Type B pancreatic cell (in vitro differentiated cells): ENCODE measurements at regions not wholly inside any gene's neighbourhood (a gene's known extent, or its start where the extent isn't known, plus 50 kb on each side); places are given as distances from the start of the nearest gene placed in this dataset.

Source experiments
- DNase-seq: peaks from one replicate; pipeline ENCODE4 v3.0.0; 2021; ENCODE audit warnings: mixed read lengths; ENCODE audit not compliant: unreplicated experiment; ENCODE audit errors: extremely low spot score
- H3K27ac Mint-ChIP-seq: 2 replicates; pipeline ENCODE4 v1.8.0; 2021; ENCODE audit warnings: mild to moderate bottlenecking, mixed read lengths
- H3K27me3 Mint-ChIP-seq: 2 replicates; pipeline ENCODE4 v1.8.0; 2021; ENCODE audit warnings: mixed read lengths
- H3K36me3 Mint-ChIP-seq: 2 replicates; pipeline ENCODE4 v1.8.0; 2021; ENCODE audit warnings: mixed read lengths
- H3K4me1 Mint-ChIP-seq: one replicate; pipeline ENCODE4 v1.8.0; 2021; ENCODE audit warnings: mixed read lengths; ENCODE audit not compliant: unreplicated experiment
- H3K4me3 Mint-ChIP-seq: 2 replicates; pipeline ENCODE4 v1.8.0; 2021; ENCODE audit warnings: mild to moderate bottlenecking, mixed read lengths
- H3K9me3 Mint-ChIP-seq: 2 replicates; pipeline ENCODE4 v1.8.0; 2021; ENCODE audit warnings: mixed read lengths
- TF ChIP-seq, protein P1 (sequence below): fragments of 200-600 bp; sonication (generic); conservative IDR thresholded peaks from 2 replicates; pipeline ENCODE4 v1.5.0; 2021; ENCODE audit warnings: antibody characterized with exemption, mild to moderate bottlenecking

DNA sequence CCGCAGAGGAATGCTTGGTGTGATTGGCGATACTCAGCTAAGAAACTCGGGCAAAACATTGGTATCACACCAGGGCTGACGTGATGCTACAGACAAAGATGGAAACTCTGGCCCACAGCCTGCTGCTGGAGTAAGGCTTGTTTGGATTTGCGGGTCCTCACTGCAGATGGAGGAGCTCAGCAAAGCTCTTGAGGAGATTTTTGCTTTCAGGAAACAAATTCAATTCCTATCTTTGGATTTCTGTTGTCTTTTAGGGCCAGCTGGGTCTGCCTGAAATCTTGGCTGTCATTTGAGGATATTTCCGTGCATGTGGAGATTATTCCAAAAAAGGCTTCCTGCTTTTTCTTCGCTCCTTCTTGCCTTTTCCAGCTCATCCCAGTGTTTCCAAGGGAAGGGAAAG, 475.8 kb downstream of the TSN start:
- Mint-ChIP-seq H3K36me3 (no peaks in the 10 kb centered on the region), H3K27ac (no peak overlapping the region), H3K4me3 (no peak overlapping the region), H3K4me1 (no peaks in the 10 kb centered on the region), H3K27me3 (no peaks in the 10 kb centered on the region), H3K9me3 (no peaks in the 10 kb centered on the region)
- TF ChIP-seq, protein P1, sequence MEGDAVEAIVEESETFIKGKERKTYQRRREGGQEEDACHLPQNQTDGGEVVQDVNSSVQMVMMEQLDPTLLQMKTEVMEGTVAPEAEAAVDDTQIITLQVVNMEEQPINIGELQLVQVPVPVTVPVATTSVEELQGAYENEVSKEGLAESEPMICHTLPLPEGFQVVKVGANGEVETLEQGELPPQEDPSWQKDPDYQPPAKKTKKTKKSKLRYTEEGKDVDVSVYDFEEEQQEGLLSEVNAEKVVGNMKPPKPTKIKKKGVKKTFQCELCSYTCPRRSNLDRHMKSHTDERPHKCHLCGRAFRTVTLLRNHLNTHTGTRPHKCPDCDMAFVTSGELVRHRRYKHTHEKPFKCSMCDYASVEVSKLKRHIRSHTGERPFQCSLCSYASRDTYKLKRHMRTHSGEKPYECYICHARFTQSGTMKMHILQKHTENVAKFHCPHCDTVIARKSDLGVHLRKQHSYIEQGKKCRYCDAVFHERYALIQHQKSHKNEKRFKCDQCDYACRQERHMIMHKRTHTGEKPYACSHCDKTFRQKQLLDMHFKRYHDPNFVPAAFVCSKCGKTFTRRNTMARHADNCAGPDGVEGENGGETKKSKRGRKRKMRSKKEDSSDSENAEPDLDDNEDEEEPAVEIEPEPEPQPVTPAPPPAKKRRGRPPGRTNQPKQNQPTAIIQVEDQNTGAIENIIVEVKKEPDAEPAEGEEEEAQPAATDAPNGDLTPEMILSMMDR: no peak
- no peak for DNase-seq

DNA sequence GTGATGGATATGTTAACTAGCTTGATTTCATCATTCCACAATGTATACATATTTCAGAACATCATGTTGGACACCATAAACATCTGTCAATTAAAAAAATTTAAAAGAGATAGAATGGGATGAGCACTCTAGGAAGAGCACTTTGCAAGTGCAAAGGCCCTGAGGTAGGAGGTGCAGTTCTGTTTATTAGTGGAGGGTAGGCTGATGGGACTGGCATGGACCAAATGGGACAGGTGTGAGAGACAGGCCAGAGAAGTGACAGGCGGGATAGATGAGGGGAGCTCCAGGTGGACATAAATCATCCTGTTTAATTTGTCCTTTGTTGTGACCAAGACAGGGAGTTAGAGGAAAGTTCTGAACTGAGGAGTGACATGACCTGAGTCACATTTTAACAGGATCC, 477.9 kb downstream of the TSN start:
- Mint-ChIP-seq H3K4me3 (no peak overlapping the region), H3K27ac (no peak overlapping the region), H3K27me3 (peaks cover 6% of the 10 kb centered on the region), H3K36me3 (no peaks in the 10 kb centered on the region), H3K4me1 (no peaks in the 10 kb centered on the region), H3K9me3 (no peaks in the 10 kb centered on the region)
- TF ChIP-seq, protein P1: no peak
- DNase-seq: no peak

- no peak overlapping the region for H3K4me3 Mint-ChIP-seq
- H3K27ac Mint-ChIP-seq: no peak overlapping the region
- peaks cover 29% of the 10 kb centered on the region for H3K27me3 Mint-ChIP-seq
- no peak for DNase-seq
- H3K4me1 Mint-ChIP-seq: no peaks in the 10 kb centered on the region
- no peaks in the 10 kb centered on the region for H3K36me3 Mint-ChIP-seq
- no peaks in the 10 kb centered on the region for H3K9me3 Mint-ChIP-seq
- TF ChIP-seq, protein P1: no peak
Observed at GRCh38 chr2:122236152-122236874, 480.9 kb downstream of the TSN start.

DNA sequence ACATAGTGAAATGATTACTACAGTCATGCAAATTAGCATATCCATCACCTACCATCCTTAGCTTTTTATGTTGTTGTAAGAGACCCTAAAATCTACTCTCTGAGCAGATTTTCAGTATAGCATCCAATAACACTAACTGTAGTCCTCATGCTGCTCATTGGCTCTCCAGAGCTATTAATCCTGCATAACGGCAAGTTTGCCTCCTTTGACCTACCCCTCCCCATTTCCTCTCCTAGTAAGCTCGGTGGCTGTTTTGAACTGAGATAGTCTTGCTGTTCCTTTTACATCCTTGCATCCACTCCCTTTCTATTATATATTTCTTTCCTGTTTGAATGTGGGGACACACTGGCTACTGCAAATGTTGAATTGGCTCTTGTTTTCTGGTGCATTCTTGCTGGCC, 481.5 kb downstream of the TSN start:
- Mint-ChIP-seq H3K27me3 (peaks cover 31% of the 10 kb centered on the region), H3K4me1 (no peaks in the 10 kb centered on the region), H3K27ac (no peak overlapping the region), H3K36me3 (no peaks in the 10 kb centered on the region), H3K9me3 (no peaks in the 10 kb centered on the region), H3K4me3 (no peak overlapping the region)
- TF ChIP-seq, protein P1: no peak
- no peak for DNase-seq

GRCh38 chr2:122237450-122237849, 482.0 kb downstream of the TSN start:
- Mint-ChIP-seq H3K9me3 (no peaks in the 10 kb centered on the region), H3K4me1 (no peaks in the 10 kb centered on the region), H3K27ac (no peak overlapping the region), H3K27me3 (peaks cover 31% of the 10 kb centered on the region), H3K4me3 (no peak overlapping the region), H3K36me3 (no peaks in the 10 kb centered on the region)
- TF ChIP-seq, protein P1: no peak
- DNase-seq: no peak
